Adrenal gland (tissue), 5 donors: ENCODE measurements at regions not wholly inside any gene's neighbourhood (a gene's known extent, or its start where the extent isn't known, plus 50 kb on each side); places are given as distances from the start of the nearest gene placed in this dataset.

ENCODE experiments used
- CTCF ChIP-seq, 6 experiments: fragments of 450-650 bp in 4 of 6; fragments of 200-600 bp in 2 of 6; sonication (generic) in 1 of 6; IDR thresholded peaks; 1 replicate in 5 of 6; 2 replicates in 1 of 6; pipeline versions ENCODE4 v1.5.1 to v1.8.0; 2016 to 2021; ENCODE audit warnings: antibody characterized with exemption in 6 of 6, mild to moderate bottlenecking in 2 of 6, moderate library complexity in 1 of 6
- POLR2A ChIP-seq, 2 donors: fragments of 450-650 bp; IDR thresholded peaks; one replicate each; pipeline ENCODE4 v1.6.1; 2017; ENCODE audit warnings: antibody characterized with exemption in 2 of 2, mild to moderate bottlenecking in 2 of 2, moderate library complexity in 1 of 2
- donor health status: DM: no; HTN: no; CAD: no.

GRCh38 chr4:137968956-137969678, 273.0 kb downstream of the SLC7A11 start:
- no peak for TF ChIP-seq POLR2A (IDR thresholded peaks at IDR 0.05)
- TF ChIP-seq CTCF (IDR thresholded peaks at IDR 0.05), result no peak
